ENCODE measurements at regions not wholly inside any gene's neighbourhood (a gene's known extent, or its start where the extent isn't known, plus 50 kb on each side); places are given as distances from the start of the nearest gene placed in this dataset.

GRCh38 chr11:56916162-56916561, 72.6 kb upstream of the OR5AK2 start:
- DNase-seq (ENCODE audit: low spot score in 2 of 2) = no peak

GRCh38 chr11:56911312-56911711, 77.4 kb upstream of the OR5AK2 start:
- Histone ChIP-seq H3K27me3 (no peaks in the 10 kb centered on the region), H3K27ac (no peak overlapping the region), H3K4me1 (peaks cover 12% of the 10 kb centered on the region), H3K4me3 (no peak overlapping the region), H3K9me3 (no peaks in the 10 kb centered on the region), H3K36me3 (no peaks in the 10 kb centered on the region)
- WGBS = 42% methylated on average over 5 of the region's 5 CpGs
- TF ChIP-seq EP300 (IDR thresholded peaks at IDR 0.05) (no peak), CTCF (IDR thresholded peaks at IDR 0.05) (no peak), POLR2AphosphoS5 (IDR thresholded peaks at IDR 0.05) (no peak), POLR2A (IDR thresholded peaks at IDR 0.05) (no peak)
- DNase-seq (ENCODE audit: low spot score in 2 of 2) = no peak

More at GRCh38 chr11:56916162-56916561, 72.6 kb upstream of the OR5AK2 start:
- Histone ChIP-seq H3K36me3 (no peaks in the 10 kb centered on the region), H3K27ac (no peak overlapping the region), H3K9me3 (no peaks in the 10 kb centered on the region), H3K4me3 (no peak overlapping the region), H3K4me1 (no peaks in the 10 kb centered on the region), H3K27me3 (no peaks in the 10 kb centered on the region)
- WGBS = 74% methylated on average over 5 of the region's 5 CpGs
- TF ChIP-seq EP300 (IDR thresholded peaks at IDR 0.05) (no peak), POLR2A (IDR thresholded peaks at IDR 0.05) (no peak), CTCF (IDR thresholded peaks at IDR 0.05) (no peak), POLR2AphosphoS5 (IDR thresholded peaks at IDR 0.05) (no peak)

- no peaks in the 10 kb centered on the region for H3K36me3 ChIP-seq
- WGBS = 59% methylated on average over 9 of the region's 9 CpGs
- no peak for TF ChIP-seq POLR2A (IDR thresholded peaks at IDR 0.05)
- no peak for TF ChIP-seq POLR2AphosphoS5 (IDR thresholded peaks at IDR 0.05)
- TF ChIP-seq CTCF (IDR thresholded peaks at IDR 0.05) = no peak
- no peak for TF ChIP-seq EP300 (IDR thresholded peaks at IDR 0.05)
- H3K9me3 ChIP-seq = no peaks in the 10 kb centered on the region
- H3K4me1 ChIP-seq = peaks cover 17% of the 10 kb centered on the region
- no peak for DNase-seq (ENCODE audit: low spot score in 2 of 2)
- H3K4me3 ChIP-seq = no peak overlapping the region
- H3K27ac ChIP-seq = no peak overlapping the region
- no peaks in the 10 kb centered on the region for H3K27me3 ChIP-seq
These were observed 77.9 kb upstream of the OR5AK2 start for GRCh38 chr11:56910785-56911184.

- no peak for DNase-seq (ENCODE audit: low spot score in 2 of 2)
- TF ChIP-seq CTCF (IDR thresholded peaks at IDR 0.05) (no peak), POLR2AphosphoS5 (IDR thresholded peaks at IDR 0.05) (no peak), EP300 (IDR thresholded peaks at IDR 0.05) (no peak), POLR2A (IDR thresholded peaks at IDR 0.05) (no peak)
- Histone ChIP-seq H3K27me3 (no peaks in the 10 kb centered on the region), H3K4me1 (peaks cover 19% of the 10 kb centered on the region), H3K36me3 (no peaks in the 10 kb centered on the region), H3K9me3 (no peaks in the 10 kb centered on the region), H3K4me3 (no peak overlapping the region), H3K27ac (no peak overlapping the region)
- WGBS = 65% methylated on average over 10 of the region's 10 CpGs
These were observed 78.5 kb upstream of the OR5AK2 start for GRCh38 chr11:56910046-56910773.

- H3K9me3 ChIP-seq = no peaks in the 10 kb centered on the region
- H3K36me3 ChIP-seq = no peaks in the 10 kb centered on the region
- WGBS = 78% methylated on average over 1 of the region's 1 CpG
- DNase-seq (ENCODE audit: low spot score in 2 of 2) = no peak
- H3K4me1 ChIP-seq = peaks cover 19% of the 10 kb centered on the region
- H3K27ac ChIP-seq = no peak overlapping the region
- no peak for TF ChIP-seq CTCF (IDR thresholded peaks at IDR 0.05)
- no peak for TF ChIP-seq EP300 (IDR thresholded peaks at IDR 0.05)
- TF ChIP-seq POLR2AphosphoS5 (IDR thresholded peaks at IDR 0.05) = no peak
- TF ChIP-seq POLR2A (IDR thresholded peaks at IDR 0.05) = no peak
- H3K27me3 ChIP-seq = no peaks in the 10 kb centered on the region
- no peak overlapping the region for H3K4me3 ChIP-seq
These were observed 79.2 kb upstream of the OR5AK2 start for GRCh38 chr11:56909563-56909962.

All from suprapubic skin (tissue), 4 donors.